ENCODE measurements at regions not wholly inside any gene's neighbourhood (a gene's known extent, or its start where the extent isn't known, plus 50 kb on each side); places are given as distances from the start of the nearest gene placed in this dataset.

DNA sequence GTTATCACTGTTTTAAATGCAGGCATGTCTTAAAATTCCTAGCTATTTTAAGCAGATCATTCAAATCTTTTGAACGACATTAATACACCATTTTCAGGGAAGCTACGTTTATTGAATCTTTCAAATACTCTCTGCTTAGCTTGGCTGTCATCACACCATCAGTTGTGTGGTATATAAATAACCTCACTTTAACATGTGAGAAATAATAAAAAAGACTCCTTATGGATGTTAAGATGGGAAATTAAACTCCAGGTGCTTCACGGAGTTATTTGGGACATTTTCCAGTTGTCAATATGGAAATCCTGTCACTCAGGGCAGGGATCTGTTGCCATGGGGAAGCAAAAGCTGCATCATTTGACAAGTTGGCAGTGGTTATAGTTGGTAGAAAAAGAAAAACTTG is 649.2 kb upstream of the CDH2 start:
- TF ChIP-seq, protein P1, sequence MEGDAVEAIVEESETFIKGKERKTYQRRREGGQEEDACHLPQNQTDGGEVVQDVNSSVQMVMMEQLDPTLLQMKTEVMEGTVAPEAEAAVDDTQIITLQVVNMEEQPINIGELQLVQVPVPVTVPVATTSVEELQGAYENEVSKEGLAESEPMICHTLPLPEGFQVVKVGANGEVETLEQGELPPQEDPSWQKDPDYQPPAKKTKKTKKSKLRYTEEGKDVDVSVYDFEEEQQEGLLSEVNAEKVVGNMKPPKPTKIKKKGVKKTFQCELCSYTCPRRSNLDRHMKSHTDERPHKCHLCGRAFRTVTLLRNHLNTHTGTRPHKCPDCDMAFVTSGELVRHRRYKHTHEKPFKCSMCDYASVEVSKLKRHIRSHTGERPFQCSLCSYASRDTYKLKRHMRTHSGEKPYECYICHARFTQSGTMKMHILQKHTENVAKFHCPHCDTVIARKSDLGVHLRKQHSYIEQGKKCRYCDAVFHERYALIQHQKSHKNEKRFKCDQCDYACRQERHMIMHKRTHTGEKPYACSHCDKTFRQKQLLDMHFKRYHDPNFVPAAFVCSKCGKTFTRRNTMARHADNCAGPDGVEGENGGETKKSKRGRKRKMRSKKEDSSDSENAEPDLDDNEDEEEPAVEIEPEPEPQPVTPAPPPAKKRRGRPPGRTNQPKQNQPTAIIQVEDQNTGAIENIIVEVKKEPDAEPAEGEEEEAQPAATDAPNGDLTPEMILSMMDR (conservative IDR thresholded peaks at IDR 0.05 in 1 of 2, IDR thresholded peaks at IDR 0.05 in 1 of 2; ENCODE audit: low read depth in 1 of 2, low read length in 2 of 2) = no peak
- no peak for TF ChIP-seq EZH2 (IDR thresholded peaks at IDR 0.05; ENCODE audit: low read length, missing control alignments)

Data from fibroblast of lung (primary cell).